Ovary (tissue), 7 donors: ENCODE measurements at regions not wholly inside any gene's neighbourhood (a gene's known extent, or its start where the extent isn't known, plus 50 kb on each side); places are given as distances from the start of the nearest gene placed in this dataset.

Experiments
- DNase-seq, 5 donors: peaks; one replicate each; pipeline ENCODE4 v3.0.0-alpha.2; 2019 to 2020
- H3K27ac ChIP-seq, 2 donors: fragments of 200-600 bp; one replicate each; pipeline versions ENCODE4 v1.5.1 to v1.8.0; 2019 to 2022
- H3K27me3 ChIP-seq: fragments of 200-600 bp; one replicate; pipeline ENCODE4 v1.8.0; 2022
- H3K36me3 ChIP-seq: fragments of 200-600 bp; sonication (generic); one replicate; pipeline ENCODE4 v1.5.1; 2019
- H3K4me1 ChIP-seq: one replicate; pipeline ENCODE4 v1.8.1; 2013; ENCODE audit warnings: mild to moderate bottlenecking, moderate library complexity; ENCODE audit not compliant: insufficient read depth
- H3K4me3 ChIP-seq: fragments of 200-600 bp; sonication (generic); one replicate; pipeline ENCODE4 v1.5.1; 2017
- H3K9me3 ChIP-seq, 2 donors: fragments of 200-600 bp in 1 of 2; sonication (generic) in 1 of 2; one replicate each; pipeline versions ENCODE4 v1.5.1 to v1.8.1; 2013 to 2019; ENCODE audit warnings: mild to moderate bottlenecking in 1 of 2, moderate library complexity in 1 of 2
- EP300 ChIP-seq: sonication (generic); formaldehyde crosslinking; IDR thresholded peaks from one replicate; pipeline ENCODE4 v1.6.1; 2017; ENCODE audit warnings: antibody characterized with exemption
- POLR2A ChIP-seq: fragments of 450-650 bp; IDR thresholded peaks from one replicate; pipeline ENCODE4 v1.6.1; 2017; ENCODE audit warnings: antibody characterized with exemption, mild to moderate bottlenecking, moderate library complexity
- WGBS, 3 donors: extraction: QIAGEN DNeasy Blood & Tissue Kit in 1 of 3; methylation state at CpG; one replicate each; pipeline versions ENCODE4 v1.1.5 to v1.1.7; 2013 to 2017; 5-methylcytosine and 5-hydroxymethylcytosine counted together
- intact Hi-C, 4 donors: fragments of 100-400 bp; cut with DNase I; formaldehyde crosslinking; loops; one replicate each; pipeline versions ENCODE4 v1.11.0 to v1.15.1; 2022 to 2023
- TF ChIP-seq, protein P1 (sequence below), 3 donors: fragments of 450-650 bp in 2 of 3; fragments of 200-600 bp in 1 of 3; IDR thresholded peaks; one replicate each; pipeline versions ENCODE4 v1.5.1 to v1.8.0; 2016 to 2022; ENCODE audit warnings: antibody characterized with exemption in 3 of 3, mild to moderate bottlenecking in 1 of 3
- donor health status: DM: no; HTN: no; CAD: no; lungs with moderate emphysema.
- donor health status: DM: no; HTN: no; CAD: no.
- donor health status: Bipolar disorder and iron deficiency.
- donor health status: DM: no; HTN: no; CAD: no.
- donor health status: DM: yes; HTN: yes; CAD: no.

GRCh38 chr21:22224261-22224660 lies 1226.1 kb downstream of the NCAM2 start:
- WGBS, 3 donors = 88 to 90% (median 89%) methylated on average over 4 of the region's 4 CpGs
- Histone ChIP-seq H3K4me3 (no peak overlapping the region), H3K36me3 (no peaks in the 10 kb centered on the region), H3K27ac (no peak overlapping the region), H3K27me3 (no peaks in the 10 kb centered on the region), H3K9me3 (no peaks in the 10 kb centered on the region), H3K4me1 (no peaks in the 10 kb centered on the region)
- TF ChIP-seq, protein P1, sequence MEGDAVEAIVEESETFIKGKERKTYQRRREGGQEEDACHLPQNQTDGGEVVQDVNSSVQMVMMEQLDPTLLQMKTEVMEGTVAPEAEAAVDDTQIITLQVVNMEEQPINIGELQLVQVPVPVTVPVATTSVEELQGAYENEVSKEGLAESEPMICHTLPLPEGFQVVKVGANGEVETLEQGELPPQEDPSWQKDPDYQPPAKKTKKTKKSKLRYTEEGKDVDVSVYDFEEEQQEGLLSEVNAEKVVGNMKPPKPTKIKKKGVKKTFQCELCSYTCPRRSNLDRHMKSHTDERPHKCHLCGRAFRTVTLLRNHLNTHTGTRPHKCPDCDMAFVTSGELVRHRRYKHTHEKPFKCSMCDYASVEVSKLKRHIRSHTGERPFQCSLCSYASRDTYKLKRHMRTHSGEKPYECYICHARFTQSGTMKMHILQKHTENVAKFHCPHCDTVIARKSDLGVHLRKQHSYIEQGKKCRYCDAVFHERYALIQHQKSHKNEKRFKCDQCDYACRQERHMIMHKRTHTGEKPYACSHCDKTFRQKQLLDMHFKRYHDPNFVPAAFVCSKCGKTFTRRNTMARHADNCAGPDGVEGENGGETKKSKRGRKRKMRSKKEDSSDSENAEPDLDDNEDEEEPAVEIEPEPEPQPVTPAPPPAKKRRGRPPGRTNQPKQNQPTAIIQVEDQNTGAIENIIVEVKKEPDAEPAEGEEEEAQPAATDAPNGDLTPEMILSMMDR (IDR thresholded peaks at IDR 0.05) = no peak
- TF ChIP-seq POLR2A (no peak), EP300 (no peak)
- no peak for DNase-seq
- intact Hi-C loops = no loop called here

- no peaks in the 10 kb centered on the region for H3K27me3 ChIP-seq
- H3K9me3 ChIP-seq = no peaks in the 10 kb centered on the region
These were observed 1227.1 kb downstream of the NCAM2 start for GRCh38 chr21:22225299-22225698.

GRCh38 chr21:22231013-22231412 lies 1232.8 kb downstream of the NCAM2 start:
- Histone ChIP-seq H3K9me3 (no peaks in the 10 kb centered on the region), H3K36me3 (no peaks in the 10 kb centered on the region), H3K27ac (no peak overlapping the region), H3K4me1 (no peaks in the 10 kb centered on the region), H3K4me3 (no peak overlapping the region), H3K27me3 (no peaks in the 10 kb centered on the region)
- DNase-seq = no peak
- intact Hi-C loops = no loop called here
- TF ChIP-seq, protein P1 (IDR thresholded peaks at IDR 0.05) = no peak
- no peak for TF ChIP-seq POLR2A
- 59 to 69% (median 69%) methylated on average over 2 of the region's 2 CpGs for WGBS, 3 donors

More at GRCh38 chr21:22225299-22225698, 1227.1 kb downstream of the NCAM2 start:
- H3K4me3 ChIP-seq = no peak overlapping the region
- intact Hi-C loops = no loop called here
- H3K4me1 ChIP-seq = no peaks in the 10 kb centered on the region
- TF ChIP-seq, protein P1 (IDR thresholded peaks at IDR 0.05) = no peak
- TF ChIP-seq POLR2A (no peak), EP300 (no peak)
- no peak for DNase-seq
- no peak overlapping the region for H3K27ac ChIP-seq
- no peaks in the 10 kb centered on the region for H3K36me3 ChIP-seq
- 71 to 78% (median 76%) methylated on average over 1 of the region's 1 CpG for WGBS, 3 donors

DNA sequence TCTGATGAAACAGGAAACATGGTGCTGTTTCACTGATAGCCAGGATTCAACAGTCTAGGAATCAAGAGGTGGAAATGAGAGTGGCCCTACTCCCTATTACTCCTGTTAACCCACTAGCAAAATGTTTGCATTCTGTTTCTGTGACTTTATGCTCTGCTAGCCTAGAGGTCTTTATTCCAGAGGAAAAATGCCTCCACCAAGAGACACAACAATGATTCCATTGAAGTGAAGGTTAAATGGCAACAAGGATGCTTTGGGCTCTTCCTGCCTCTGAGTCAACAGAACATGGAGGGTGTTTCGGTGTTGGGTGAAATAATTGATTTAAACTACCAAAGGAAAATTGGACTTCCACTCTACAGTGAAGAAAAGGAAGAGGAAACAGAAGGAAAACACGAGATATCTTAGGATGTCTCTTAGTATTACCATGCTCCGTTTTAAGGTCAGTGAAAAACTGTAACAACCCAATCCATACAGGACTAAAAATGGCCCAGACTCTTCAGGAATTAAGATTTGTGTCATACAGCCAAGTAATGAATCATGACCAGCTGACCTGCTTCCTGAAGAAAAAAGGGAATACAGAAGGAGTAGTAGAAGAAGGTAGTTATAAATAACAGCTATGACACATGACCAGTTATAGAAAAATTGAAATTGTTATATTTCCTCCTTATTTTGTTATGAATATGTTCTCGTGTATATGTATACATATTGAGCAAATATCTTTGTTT lies 1237.8 kb downstream of the NCAM2 start:
- TF ChIP-seq, protein P1 (IDR thresholded peaks at IDR 0.05) = no peak
- TF ChIP-seq POLR2A (no peak), EP300 (no peak)
- intact Hi-C loops = no loop called here
- H3K4me1 ChIP-seq = no peaks in the 10 kb centered on the region
- H3K9me3 ChIP-seq = no peaks in the 10 kb centered on the region
- no peak overlapping the region for H3K27ac ChIP-seq
- H3K27me3 ChIP-seq = no peaks in the 10 kb centered on the region
- no peak overlapping the region for H3K4me3 ChIP-seq
- H3K36me3 ChIP-seq = no peaks in the 10 kb centered on the region
- 72 to 75% (median 75%) methylated on average over 4 of the region's 4 CpGs for WGBS, 3 donors
- DNase-seq = no peak
